ENCODE measurements at regions not wholly inside any gene's neighbourhood (a gene's known extent, or its start where the extent isn't known, plus 50 kb on each side); places are given as distances from the start of the nearest gene placed in this dataset.

DNA sequence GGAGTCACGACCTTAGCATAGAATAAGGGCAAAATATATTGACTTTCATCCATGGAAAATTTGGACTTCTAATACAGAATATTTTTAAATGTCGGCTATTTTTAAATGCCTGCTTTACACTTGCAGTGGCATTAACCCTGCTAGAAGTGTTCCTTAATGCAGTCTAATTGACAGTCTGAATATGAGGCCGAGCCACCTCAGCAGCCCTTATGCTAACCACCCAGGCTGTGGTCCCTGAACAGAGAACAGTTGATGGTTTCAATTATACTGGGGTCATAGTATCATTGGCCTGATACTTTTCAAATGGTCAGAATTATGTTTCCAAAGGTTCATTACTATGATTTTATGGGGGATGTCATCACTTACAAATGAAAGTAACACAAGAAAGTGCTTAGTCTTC, 764.7 kb upstream of the SLITRK1 start:
- TF ChIP-seq CTCF (IDR thresholded peaks at IDR 0.05; ENCODE audit: poor library complexity): no peak
- no peak for TF ChIP-seq EZH2 (IDR thresholded peaks at IDR 0.05; ENCODE audit: borderline replicate concordance)
- no peak for TF ChIP-seq EZH2phosphoT487 (IDR thresholded peaks at IDR 0.05; ENCODE audit: low read depth, severe bottlenecking, unreplicated experiment)
